GM12878 (cell line): ENCODE measurements at regions not wholly inside any gene's neighbourhood (a gene's known extent, or its start where the extent isn't known, plus 50 kb on each side); places are given as distances from the start of the nearest gene placed in this dataset.

Experiments
- CEBPB ChIP-seq, 2 experiments: fragments of 150-350 bp in 1 of 2; IDR thresholded peaks; 2 replicates each; pipeline ENCODE4 v1.6.1; 2012 to 2014; ENCODE audit warnings: low read depth in 2 of 2, low read length in 2 of 2, borderline replicate concordance in 1 of 2, inconsistent platforms in 1 of 2
- JUNB ChIP-seq: IDR thresholded peaks from 2 replicates; pipeline ENCODE4 v1.6.1; 2016; ENCODE audit warnings: antibody characterized with exemption, mild to moderate bottlenecking
- NFYB ChIP-seq: IDR thresholded peaks from 2 replicates; pipeline ENCODE4 v1.6.1; 2011; ENCODE audit warnings: low read depth, mild to moderate bottlenecking, low read length, improper control_type of control experiment, moderate library complexity; ENCODE audit not compliant: insufficient read depth
- POLR2AphosphoS5 ChIP-seq: IDR thresholded peaks from 2 replicates; pipeline ENCODE4 v1.6.1; 2011; ENCODE audit warnings: mild to moderate bottlenecking, low read length, inconsistent platforms
- ZBED1 ChIP-seq: IDR thresholded peaks from 2 replicates; pipeline ENCODE4 v1.6.1; 2016; ENCODE audit warnings: borderline replicate concordance
- TF ChIP-seq, protein P1 (sequence below), 3 experiments: IDR thresholded peaks in 2 of 3; conservative IDR thresholded peaks in 1 of 3; 2 replicates each; pipeline ENCODE4 v1.5.1; 2011; ENCODE audit warnings: low read depth in 3 of 3, low read length in 3 of 3, mild to moderate bottlenecking in 3 of 3, control low read depth in 2 of 3, moderate library complexity in 2 of 3, inconsistent platforms in 1 of 3, mixed read lengths in 1 of 3; ENCODE audit not compliant: control insufficient read depth in 2 of 3, insufficient read depth in 1 of 3; ENCODE audit errors: extremely low read depth in 1 of 3
- TF ChIP-seq, protein P2 (sequence below): fragments of 450-650 bp; formaldehyde crosslinking; IDR thresholded peaks from 2 replicates; pipeline ENCODE4 v1.4.0; 2022; ENCODE audit warnings: mild to moderate bottlenecking, moderate library complexity
- TF ChIP-seq, protein P3 (sequence below): IDR thresholded peaks from 2 replicates; pipeline ENCODE4 v1.6.1; 2011; ENCODE audit warnings: low read depth, low read length, improper control_type of control experiment, borderline replicate concordance
- TF ChIP-seq, protein P4 (sequence below): fragments of 450-650 bp; IDR thresholded peaks from 2 replicates; pipeline ENCODE4 v1.6.1; 2018; ENCODE audit warnings: borderline replicate concordance, mild to moderate bottlenecking; ENCODE audit not compliant: partially characterized antibody

DNA sequence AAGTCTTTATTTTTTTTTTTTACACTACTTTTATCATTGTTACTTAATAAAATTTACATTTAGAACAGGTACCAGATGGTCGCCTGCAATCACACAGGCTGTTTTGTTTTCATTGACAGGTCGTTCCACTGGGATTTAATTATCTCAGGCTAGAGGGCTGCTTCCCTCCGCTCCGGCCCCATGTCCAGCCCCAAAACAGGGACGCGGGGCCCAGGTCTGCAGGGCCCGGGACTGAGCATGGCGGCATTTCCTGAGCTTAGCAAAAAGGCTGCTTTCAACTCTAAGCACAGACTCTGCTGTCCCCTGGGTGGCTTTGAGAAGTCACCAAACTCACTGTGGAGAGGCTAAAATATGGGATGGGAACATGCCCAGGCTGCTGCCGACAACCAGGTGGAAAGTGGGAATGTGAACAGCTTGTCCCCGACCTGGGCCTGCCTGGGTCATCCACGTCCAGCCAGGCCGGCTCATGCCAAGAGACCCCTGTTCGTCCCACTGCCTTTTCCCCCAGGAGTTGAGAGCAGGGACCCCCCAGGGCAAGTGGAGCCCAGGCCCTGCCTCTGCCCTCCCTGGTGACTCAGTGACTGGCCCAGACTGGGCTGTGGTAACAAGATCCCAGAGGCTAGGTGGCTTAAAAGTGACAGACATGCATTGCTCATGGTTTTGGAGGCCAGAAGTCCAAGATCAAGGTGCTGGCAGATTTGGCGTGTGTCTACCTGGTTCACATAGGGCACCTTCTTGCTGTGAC, 150.0 kb downstream of the SHANK2 start:
- TF ChIP-seq, protein P1, sequence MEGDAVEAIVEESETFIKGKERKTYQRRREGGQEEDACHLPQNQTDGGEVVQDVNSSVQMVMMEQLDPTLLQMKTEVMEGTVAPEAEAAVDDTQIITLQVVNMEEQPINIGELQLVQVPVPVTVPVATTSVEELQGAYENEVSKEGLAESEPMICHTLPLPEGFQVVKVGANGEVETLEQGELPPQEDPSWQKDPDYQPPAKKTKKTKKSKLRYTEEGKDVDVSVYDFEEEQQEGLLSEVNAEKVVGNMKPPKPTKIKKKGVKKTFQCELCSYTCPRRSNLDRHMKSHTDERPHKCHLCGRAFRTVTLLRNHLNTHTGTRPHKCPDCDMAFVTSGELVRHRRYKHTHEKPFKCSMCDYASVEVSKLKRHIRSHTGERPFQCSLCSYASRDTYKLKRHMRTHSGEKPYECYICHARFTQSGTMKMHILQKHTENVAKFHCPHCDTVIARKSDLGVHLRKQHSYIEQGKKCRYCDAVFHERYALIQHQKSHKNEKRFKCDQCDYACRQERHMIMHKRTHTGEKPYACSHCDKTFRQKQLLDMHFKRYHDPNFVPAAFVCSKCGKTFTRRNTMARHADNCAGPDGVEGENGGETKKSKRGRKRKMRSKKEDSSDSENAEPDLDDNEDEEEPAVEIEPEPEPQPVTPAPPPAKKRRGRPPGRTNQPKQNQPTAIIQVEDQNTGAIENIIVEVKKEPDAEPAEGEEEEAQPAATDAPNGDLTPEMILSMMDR (IDR thresholded peaks at IDR 0.05 in 2 of 3, conservative IDR thresholded peaks at IDR 0.05 in 1 of 3; ENCODE audit: control insufficient read depth in 2 of 3, extremely low read depth in 1 of 3, insufficient read depth in 1 of 3, low read depth in 3 of 3, low read length in 3 of 3) = no peak
- TF ChIP-seq, protein P2, sequence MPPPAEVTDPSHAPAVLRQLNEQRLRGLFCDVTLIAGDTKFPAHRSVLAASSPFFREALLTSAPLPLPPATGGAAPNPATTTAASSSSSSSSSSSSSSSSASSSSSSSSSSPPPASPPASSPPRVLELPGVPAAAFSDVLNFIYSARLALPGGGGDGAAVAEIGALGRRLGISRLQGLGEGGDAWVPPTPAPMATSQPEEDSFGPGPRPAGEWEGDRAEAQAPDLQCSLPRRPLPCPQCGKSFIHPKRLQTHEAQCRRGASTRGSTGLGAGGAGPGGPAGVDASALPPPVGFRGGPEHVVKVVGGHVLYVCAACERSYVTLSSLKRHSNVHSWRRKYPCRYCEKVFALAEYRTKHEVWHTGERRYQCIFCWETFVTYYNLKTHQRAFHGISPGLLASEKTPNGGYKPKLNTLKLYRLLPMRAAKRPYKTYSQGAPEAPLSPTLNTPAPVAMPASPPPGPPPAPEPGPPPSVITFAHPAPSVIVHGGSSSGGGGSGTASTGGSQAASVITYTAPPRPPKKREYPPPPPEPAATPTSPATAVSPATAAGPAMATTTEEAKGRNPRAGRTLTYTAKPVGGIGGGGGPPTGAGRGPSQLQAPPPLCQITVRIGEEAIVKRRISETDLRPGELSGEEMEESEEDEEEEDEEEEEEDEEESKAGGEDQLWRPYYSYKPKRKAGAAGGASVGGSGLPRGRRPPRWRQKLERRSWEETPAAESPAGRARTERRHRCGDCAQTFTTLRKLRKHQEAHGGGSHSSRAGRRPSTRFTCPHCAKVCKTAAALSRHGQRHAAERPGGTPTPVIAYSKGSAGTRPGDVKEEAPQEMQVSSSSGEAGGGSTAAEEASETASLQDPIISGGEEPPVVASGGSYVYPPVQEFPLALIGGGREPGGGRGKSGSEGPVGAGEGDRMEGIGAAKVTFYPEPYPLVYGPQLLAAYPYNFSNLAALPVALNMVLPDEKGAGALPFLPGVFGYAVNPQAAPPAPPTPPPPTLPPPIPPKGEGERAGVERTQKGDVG (CRISPR knock-in tag) = no peak
- TF ChIP-seq JUNB (no peak), NFYB (no peak), ZBED1 (no peak), CEBPB (IDR thresholded peaks at IDR 0.05; ENCODE audit: borderline replicate concordance in 1 of 2, low read depth in 2 of 2, low read length in 2 of 2) (no peak), POLR2AphosphoS5 (no peak)
- TF ChIP-seq, protein P3, sequence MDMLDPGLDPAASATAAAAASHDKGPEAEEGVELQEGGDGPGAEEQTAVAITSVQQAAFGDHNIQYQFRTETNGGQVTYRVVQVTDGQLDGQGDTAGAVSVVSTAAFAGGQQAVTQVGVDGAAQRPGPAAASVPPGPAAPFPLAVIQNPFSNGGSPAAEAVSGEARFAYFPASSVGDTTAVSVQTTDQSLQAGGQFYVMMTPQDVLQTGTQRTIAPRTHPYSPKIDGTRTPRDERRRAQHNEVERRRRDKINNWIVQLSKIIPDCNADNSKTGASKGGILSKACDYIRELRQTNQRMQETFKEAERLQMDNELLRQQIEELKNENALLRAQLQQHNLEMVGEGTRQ = no peak
- TF ChIP-seq, protein P4, sequence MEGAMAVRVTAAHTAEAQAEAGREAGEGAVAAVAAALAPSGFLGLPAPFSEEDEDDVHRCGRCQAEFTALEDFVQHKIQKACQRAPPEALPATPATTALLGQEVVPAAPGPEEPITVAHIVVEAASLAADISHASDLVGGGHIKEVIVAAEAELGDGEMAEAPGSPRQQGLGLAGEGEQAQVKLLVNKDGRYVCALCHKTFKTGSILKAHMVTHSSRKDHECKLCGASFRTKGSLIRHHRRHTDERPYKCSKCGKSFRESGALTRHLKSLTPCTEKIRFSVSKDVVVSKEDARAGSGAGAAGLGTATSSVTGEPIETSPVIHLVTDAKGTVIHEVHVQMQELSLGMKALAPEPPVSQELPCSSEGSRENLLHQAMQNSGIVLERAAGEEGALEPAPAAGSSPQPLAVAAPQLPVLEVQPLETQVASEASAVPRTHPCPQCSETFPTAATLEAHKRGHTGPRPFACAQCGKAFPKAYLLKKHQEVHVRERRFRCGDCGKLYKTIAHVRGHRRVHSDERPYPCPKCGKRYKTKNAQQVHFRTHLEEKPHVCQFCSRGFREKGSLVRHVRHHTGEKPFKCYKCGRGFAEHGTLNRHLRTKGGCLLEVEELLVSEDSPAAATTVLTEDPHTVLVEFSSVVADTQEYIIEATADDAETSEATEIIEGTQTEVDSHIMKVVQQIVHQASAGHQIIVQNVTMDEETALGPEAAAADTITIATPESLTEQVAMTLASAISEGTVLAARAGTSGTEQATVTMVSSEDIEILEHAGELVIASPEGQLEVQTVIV = no peak
